PC-3 (cell line): ENCODE measurements at regions not wholly inside any gene's neighbourhood (a gene's known extent, or its start where the extent isn't known, plus 50 kb on each side); places are given as distances from the start of the nearest gene placed in this dataset.
"Not testable (repeated sequence)": the region's sequence is repeated elsewhere in the genome, so short reads cannot be mapped to it uniquely, and the experiment has no call there.

ENCODE experiments used
- ATAC-seq: fragments of 200-7000 bp; cut with Tn5 transposase; 2 replicates; pipeline ENCODE4 v1.9.1; 2020; ENCODE audit warnings: mild to moderate bottlenecking, moderate library complexity
- BruUV-seq: library from RNA; stranded (reverse); fragments of 400-500 nt; replicated peaks from 2 replicates; lab custom pipeline; 2021; lab: Mats Ljungman, UMichigan
- CTCF ChIA-PET: fragments of 300-600 bp; sonication (Branson Sonifier 250); formaldehyde crosslinking; loops from one replicate; lab custom pipeline; 2022; ENCODE audit warnings: antibody characterized with exemption; lab: Charles Lee
- POLR2A ChIA-PET: fragments of 300-600 bp; sonication (Branson Sonifier 250); formaldehyde crosslinking; loops from one replicate; lab custom pipeline; 2022; ENCODE audit warnings: antibody characterized with exemption; ENCODE audit not compliant: unreplicated experiment; lab: Charles Lee
- DNase-seq: peaks from one replicate; pipeline ENCODE4 v3.0.0-alpha.2; 2015
- H2AFZ ChIP-seq: fragments of 300-600 bp; sonication (generic); 2 replicates; pipeline ENCODE4 v1.6.0; 2016; ENCODE audit warnings: antibody characterized with exemption, low read length
- H3F3A ChIP-seq: fragments of 300-600 bp; sonication (generic); one replicate; pipeline ENCODE4 v1.6.0; 2017; ENCODE audit warnings: antibody characterized with exemption, low read length, control low read depth, mild to moderate bottlenecking; ENCODE audit not compliant: unreplicated experiment
- H3K27ac ChIP-seq: fragments of 300-600 bp; sonication (generic); 2 replicates; pipeline ENCODE4 v1.5.1; 2016; ENCODE audit warnings: mild to moderate bottlenecking, low read length
- H3K27me3 ChIP-seq: fragments of 300-600 bp; sonication (generic); 2 replicates; pipeline ENCODE4 v1.6.1; 2016; ENCODE audit warnings: low read length, mixed read lengths
- H3K36me3 ChIP-seq: fragments of 300-600 bp; sonication (generic); 2 replicates; pipeline ENCODE4 v1.6.1; 2016; ENCODE audit warnings: low read depth, mixed run types, low read length, mixed read lengths
- H3K4me1 ChIP-seq: fragments of 300-600 bp; sonication (generic); 2 replicates; pipeline ENCODE4 v1.5.1; 2016; ENCODE audit warnings: low read length; ENCODE audit not compliant: insufficient read depth
- H3K4me2 ChIP-seq: fragments of 300-600 bp; sonication (generic); 2 replicates; pipeline ENCODE4 v1.6.0; 2016; ENCODE audit warnings: low read length
- H3K4me3 ChIP-seq: fragments of 300-600 bp; sonication (generic); 2 replicates; pipeline ENCODE4 v1.5.1; 2016; ENCODE audit warnings: mild to moderate bottlenecking, low read length, mixed read lengths
- H3K79me2 ChIP-seq: fragments of 300-600 bp; sonication (generic); 2 replicates; pipeline ENCODE4 v1.6.1; 2017; ENCODE audit warnings: low read length, mixed read lengths
- H3K9ac ChIP-seq: fragments of 300-600 bp; sonication (generic); 2 replicates; pipeline ENCODE4 v1.6.0; 2016; ENCODE audit warnings: mild to moderate bottlenecking, low read length
- H3K9me2 ChIP-seq: fragments of 300-600 bp; sonication (generic); replicated peaks from 2 replicates; pipeline ENCODE4 v1.6.1; 2016; ENCODE audit warnings: mixed run types, low read length, mixed read lengths
- H3K9me3 ChIP-seq: fragments of 300-600 bp; sonication (generic); 2 replicates; pipeline ENCODE4 v1.6.1; 2016; ENCODE audit warnings: low read length, mixed read lengths
- H4K20me1 ChIP-seq: fragments of 300-600 bp; sonication (generic); 2 replicates; pipeline ENCODE4 v1.6.1; 2016; ENCODE audit warnings: low read length, mixed read lengths
- EZH2 ChIP-seq: fragments of 300-600 bp; sonication (generic); IDR thresholded peaks from one replicate; pipeline ENCODE4 v1.6.1; 2017; ENCODE audit warnings: antibody characterized with exemption, mild to moderate bottlenecking, low read length; ENCODE audit not compliant: unreplicated experiment
- EZH2phosphoT487 ChIP-seq: fragments of 300-600 bp; sonication (generic); IDR thresholded peaks from 2 replicates; pipeline ENCODE4 v1.6.1; 2018; ENCODE audit warnings: mild to moderate bottlenecking, antibody characterized with exemption, low read length, borderline replicate concordance
- intact Hi-C: fragments of 100-400 bp; cut with micrococcal nuclease; formaldehyde crosslinking; loops from 2 replicates; pipeline ENCODE4 v1.9.0; 2023
- TF ChIP-seq, protein P1 (sequence below): fragments of 300-600 bp; sonication (generic); conservative IDR thresholded peaks from 2 replicates; pipeline ENCODE4 v1.5.1; 2017; ENCODE audit warnings: antibody characterized with exemption, low read depth, mild to moderate bottlenecking, low read length

DNA sequence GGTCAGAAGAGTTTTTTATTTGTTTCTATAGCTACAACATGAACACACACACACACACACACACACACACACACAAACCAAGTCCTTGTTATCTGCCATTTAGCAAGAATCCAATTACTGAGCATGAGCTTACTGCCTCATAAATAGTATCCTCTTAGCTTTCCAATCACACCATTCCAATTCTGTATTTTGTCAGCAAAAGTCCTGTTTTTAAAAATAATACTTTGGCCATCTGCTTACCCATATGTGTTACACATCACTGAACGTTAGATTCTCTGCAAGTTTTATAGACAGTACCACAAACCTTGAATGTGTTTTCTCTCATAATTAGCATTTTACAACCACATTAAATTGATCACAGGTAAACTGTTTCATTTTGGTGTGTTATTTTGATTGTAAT lies 1905.4 kb upstream of the FLRT2 start:
- Histone ChIP-seq H3K4me2 (no peak overlapping the region), H3K4me1 (no peaks in the 10 kb centered on the region), H3K9me3 (peaks cover 7% of the 10 kb centered on the region; the same call in 1 of the 2 replicates), H3K4me3 (no peak overlapping the region), H3K9ac (no peak overlapping the region), H3F3A (no peaks in the 10 kb centered on the region), H3K27ac (no peak overlapping the region), H3K36me3 (no peaks in the 10 kb centered on the region), H2AFZ (no peak overlapping the region), H3K27me3 (no peaks in the 10 kb centered on the region), H3K9me2 (no peaks in the 10 kb centered on the region), H3K79me2 (no peaks in the 10 kb centered on the region), H4K20me1 (no peaks in the 10 kb centered on the region)
- DNase-seq (no peak), ATAC-seq (no peak)
- ChIA-PET POLR2A (no interaction called here), CTCF (no interaction called here)
- intact Hi-C loops: no loop called here
- BruUV-seq: no TSS peak
- no peak for TF ChIP-seq EZH2phosphoT487
- TF ChIP-seq EZH2: no peak
- TF ChIP-seq, protein P1, sequence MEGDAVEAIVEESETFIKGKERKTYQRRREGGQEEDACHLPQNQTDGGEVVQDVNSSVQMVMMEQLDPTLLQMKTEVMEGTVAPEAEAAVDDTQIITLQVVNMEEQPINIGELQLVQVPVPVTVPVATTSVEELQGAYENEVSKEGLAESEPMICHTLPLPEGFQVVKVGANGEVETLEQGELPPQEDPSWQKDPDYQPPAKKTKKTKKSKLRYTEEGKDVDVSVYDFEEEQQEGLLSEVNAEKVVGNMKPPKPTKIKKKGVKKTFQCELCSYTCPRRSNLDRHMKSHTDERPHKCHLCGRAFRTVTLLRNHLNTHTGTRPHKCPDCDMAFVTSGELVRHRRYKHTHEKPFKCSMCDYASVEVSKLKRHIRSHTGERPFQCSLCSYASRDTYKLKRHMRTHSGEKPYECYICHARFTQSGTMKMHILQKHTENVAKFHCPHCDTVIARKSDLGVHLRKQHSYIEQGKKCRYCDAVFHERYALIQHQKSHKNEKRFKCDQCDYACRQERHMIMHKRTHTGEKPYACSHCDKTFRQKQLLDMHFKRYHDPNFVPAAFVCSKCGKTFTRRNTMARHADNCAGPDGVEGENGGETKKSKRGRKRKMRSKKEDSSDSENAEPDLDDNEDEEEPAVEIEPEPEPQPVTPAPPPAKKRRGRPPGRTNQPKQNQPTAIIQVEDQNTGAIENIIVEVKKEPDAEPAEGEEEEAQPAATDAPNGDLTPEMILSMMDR: no peak

DNA sequence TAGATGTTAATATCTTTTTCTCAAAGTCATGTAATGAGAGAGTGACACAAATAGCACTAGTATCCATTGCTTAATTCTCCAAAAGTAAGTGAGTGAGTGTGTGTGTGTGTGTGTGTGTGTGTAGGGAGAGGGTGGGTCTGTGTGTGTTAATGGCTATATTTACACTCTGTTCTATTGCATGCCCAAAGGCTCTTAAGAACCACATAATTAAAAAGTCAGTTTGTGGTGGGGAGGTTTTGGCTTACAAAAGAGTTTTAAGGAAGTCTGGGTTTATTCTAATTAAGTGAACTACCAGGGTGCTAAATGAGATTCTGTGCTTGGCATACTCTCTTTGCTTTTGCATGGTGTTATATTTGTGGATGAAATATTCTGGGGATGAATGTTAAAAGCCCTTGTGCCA lies 1897.6 kb upstream of the FLRT2 start:
- ChIA-PET POLR2A (no interaction called here), CTCF (no interaction called here)
- BruUV-seq: no TSS peak
- H3K36me3 ChIP-seq: no peaks in the 10 kb centered on the region
- ATAC-seq: no peak
- H4K20me1 ChIP-seq: no peaks in the 10 kb centered on the region
- H3K27ac ChIP-seq: no peak overlapping the region
- H3K4me1 ChIP-seq: no peaks in the 10 kb centered on the region
- no peak overlapping the region for H2AFZ ChIP-seq
- H3K79me2 ChIP-seq: no peaks in the 10 kb centered on the region
- no peaks in the 10 kb centered on the region for H3F3A ChIP-seq
- intact Hi-C loops: no loop called here
- no peak overlapping the region for H3K4me2 ChIP-seq
- no peaks in the 10 kb centered on the region for H3K9me3 ChIP-seq
- no peak overlapping the region for H3K9ac ChIP-seq
- H3K27me3 ChIP-seq: no peaks in the 10 kb centered on the region
- H3K9me2 ChIP-seq: no peaks in the 10 kb centered on the region
- no peak for DNase-seq
- no peak overlapping the region for H3K4me3 ChIP-seq
- no peak for TF ChIP-seq EZH2phosphoT487
- no peak for TF ChIP-seq EZH2
- TF ChIP-seq, protein P1: no peak

DNA sequence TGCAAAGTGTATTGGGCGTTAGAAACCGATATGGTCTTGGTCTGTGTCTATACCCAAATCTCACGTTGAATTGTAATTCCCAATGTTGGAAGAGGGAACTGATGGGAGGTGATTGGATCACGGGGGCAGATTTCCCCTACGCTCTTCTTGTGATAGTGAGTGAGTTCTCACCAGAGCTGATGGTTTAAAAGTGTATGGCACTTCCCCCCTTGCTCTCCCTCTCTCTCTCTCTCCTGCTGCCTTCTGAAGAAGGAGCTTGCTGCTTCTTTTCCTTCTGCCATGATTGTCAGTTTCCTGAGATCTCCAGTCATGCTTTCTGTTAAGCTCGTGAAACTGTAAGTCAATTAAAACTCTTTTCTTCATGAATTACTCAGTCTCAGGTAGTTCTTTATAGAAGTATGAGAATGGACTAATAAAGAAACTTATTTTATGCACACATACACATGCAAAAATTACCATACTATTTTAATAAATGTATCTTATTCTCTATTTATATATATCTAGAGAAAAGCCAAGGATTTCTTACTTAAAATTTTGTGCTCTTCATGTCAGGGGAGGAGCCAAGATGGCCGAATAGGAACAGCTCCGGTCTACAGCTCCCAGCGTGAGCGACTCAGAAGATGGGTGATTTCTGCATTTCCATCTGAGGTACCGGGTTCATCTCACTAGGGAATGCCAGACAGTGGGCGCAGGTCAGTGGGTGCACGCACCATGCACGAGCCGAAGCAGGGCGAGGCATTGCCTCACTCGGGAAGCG lies 1891.0 kb upstream of the FLRT2 start:
- H2AFZ ChIP-seq: peak overlapping the region; percentile 69; the same call in 1 of the 2 replicates
- no peak for ATAC-seq

DNA sequence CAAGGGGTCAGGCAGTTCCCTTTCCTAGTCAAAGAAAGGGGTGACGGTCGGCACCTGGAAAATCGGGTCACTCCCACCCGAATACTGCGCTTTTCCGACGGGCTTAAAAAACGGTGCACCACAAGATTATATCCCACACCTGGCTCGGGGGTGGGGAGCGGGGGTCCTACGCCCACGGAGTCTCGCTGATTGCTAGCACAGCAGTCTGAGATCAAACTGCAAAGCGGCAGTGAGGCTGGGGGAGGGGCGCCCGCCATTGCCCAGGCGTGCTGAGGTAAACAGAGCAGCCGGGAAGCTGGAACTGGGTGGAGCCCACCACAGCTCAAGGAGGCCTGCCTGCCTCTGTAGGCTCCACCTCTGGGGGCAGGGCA lies 1890.5 kb upstream of the FLRT2 start:
- H3F3A ChIP-seq, ATAC-seq, POLR2A ChIA-PET, H3K4me2 ChIP-seq, BruUV-seq, H3K27me3 ChIP-seq, H3K4me1 ChIP-seq, H3K36me3 ChIP-seq, H2AFZ ChIP-seq, H3K9me2 ChIP-seq, H3K79me2 ChIP-seq, H3K9me3 ChIP-seq, CTCF ChIA-PET, H3K9ac ChIP-seq, DNase-seq, H4K20me1 ChIP-seq, intact Hi-C loops, H3K27ac ChIP-seq: not testable (repeated sequence)
- 0 out of 2 replicates have a peak overlapping the region, but pooled peaks have one; percentile 37 for H3K4me3 ChIP-seq

More for the DNA sequence above, 1891.0 kb upstream of the FLRT2 start:
- Histone ChIP-seq H3K27me3 (no peaks in the 10 kb centered on the region), H3K79me2 (no peaks in the 10 kb centered on the region), H3K4me1 (no peaks in the 10 kb centered on the region), H3K36me3 (no peaks in the 10 kb centered on the region), H3K27ac (no peak overlapping the region), H3K9ac (no peak overlapping the region), H3K9me2 (no peaks in the 10 kb centered on the region), H4K20me1 (no peaks in the 10 kb centered on the region), H3K4me2 (peak overlapping the region; percentile 39), H3F3A (no peaks in the 10 kb centered on the region), H3K9me3 (no peaks in the 10 kb centered on the region), H3K4me3 (peak overlapping the region; percentile 37; the same call in 1 of the 2 replicates)
- TSS peak; percentile 10 for BruUV-seq
- no peak for DNase-seq
- CTCF ChIA-PET: no interaction called here
- intact Hi-C loops: no loop called here
- POLR2A ChIA-PET: no interaction called here
- TF ChIP-seq EZH2 (no peak), EZH2phosphoT487 (no peak)
- TF ChIP-seq, protein P1: no peak
